Left lung (tissue), 4 donors: ENCODE measurements at regions not wholly inside any gene's neighbourhood (a gene's known extent, or its start where the extent isn't known, plus 50 kb on each side); places are given as distances from the start of the nearest gene placed in this dataset.

Source experiments
- ATAC-seq: fragments of 200-7000 bp; cut with Tn5 transposase; one replicate; pipeline ENCODE4 v1.9.1; 2020; ENCODE audit warnings: moderate library complexity
- DNase-seq, 4 donors: peaks; one replicate each; pipeline ENCODE4 v3.0.0-alpha.2; 2013 to 2020
- H3K27ac ChIP-seq, 2 donors: fragments of 200-600 bp; sonication (generic) in 1 of 2; one replicate each; pipeline versions ENCODE4 v1.5.0 to v1.8.0; 2020 to 2021
- H3K27me3 ChIP-seq, 2 donors: fragments of 200-600 bp; sonication (generic) in 1 of 2; one replicate each; pipeline versions ENCODE4 v1.5.0 to v1.8.0; 2020 to 2021
- H3K36me3 ChIP-seq, 2 donors: fragments of 200-600 bp; sonication (generic) in 1 of 2; one replicate each; pipeline versions ENCODE4 v1.5.0 to v1.8.0; 2020 to 2021
- H3K4me1 ChIP-seq, 2 donors: fragments of 200-600 bp; one replicate each; pipeline ENCODE4 v1.8.0; 2021
- H3K4me3 ChIP-seq, 2 donors: fragments of 200-600 bp; sonication (generic) in 1 of 2; one replicate each; pipeline versions ENCODE4 v1.5.0 to v1.8.0; 2020 to 2021; ENCODE audit warnings: mild to moderate bottlenecking in 1 of 2
- H3K9me3 ChIP-seq, 2 donors: fragments of 200-600 bp; sonication (generic) in 1 of 2; one replicate each; pipeline versions ENCODE4 v1.5.0 to v1.8.0; 2020 to 2021
- intact Hi-C, 2 donors: fragments of 100-400 bp; cut with DNase I; formaldehyde crosslinking; loops; one replicate each; pipeline versions ENCODE4 v1.11.2 to v1.14.2; 2022
- TF ChIP-seq, protein P1 (sequence below), 2 donors: fragments of 200-600 bp; sonication (generic) in 1 of 2; IDR thresholded peaks; one replicate each; pipeline versions ENCODE4 v1.5.0 to v1.8.0; 2021; ENCODE audit warnings: antibody characterized with exemption in 2 of 2
- donor health status: DM: no; HTN: yes; CAD: no.
- donor health status: DM: no; HTN: no; CAD: no.

DNA sequence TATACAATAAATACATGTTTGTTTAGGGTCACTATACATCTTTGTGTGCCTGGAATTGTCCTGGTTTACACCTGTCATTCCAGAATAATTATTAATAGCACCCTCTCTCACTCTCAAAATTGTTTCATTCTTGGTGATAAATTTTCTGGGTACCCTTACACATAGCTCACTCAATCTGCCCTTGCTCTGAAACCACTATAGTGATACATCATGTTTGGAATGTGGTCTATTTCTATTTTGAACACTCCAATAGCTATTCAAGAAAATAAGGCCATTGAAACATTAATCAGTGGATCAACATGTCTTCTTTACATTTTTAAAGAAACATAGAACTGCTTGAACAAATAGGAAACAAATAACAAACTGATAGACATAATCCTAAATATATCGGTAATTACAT lies 158.7 kb downstream of the ARRDC3 start:
- Histone ChIP-seq H3K4me3 (no peak overlapping the region), H3K9me3 (peaks cover 0 to 5% of the 10 kb centered on the region in 2 donors), H3K27ac (no peak overlapping the region), H3K36me3 (no peaks in the 10 kb centered on the region), H3K27me3 (no peaks in the 10 kb centered on the region), H3K4me1 (peaks cover 4 to 20% of the 10 kb centered on the region in 2 donors)
- DNase-seq (no peak), ATAC-seq (no peak)
- TF ChIP-seq, protein P1, sequence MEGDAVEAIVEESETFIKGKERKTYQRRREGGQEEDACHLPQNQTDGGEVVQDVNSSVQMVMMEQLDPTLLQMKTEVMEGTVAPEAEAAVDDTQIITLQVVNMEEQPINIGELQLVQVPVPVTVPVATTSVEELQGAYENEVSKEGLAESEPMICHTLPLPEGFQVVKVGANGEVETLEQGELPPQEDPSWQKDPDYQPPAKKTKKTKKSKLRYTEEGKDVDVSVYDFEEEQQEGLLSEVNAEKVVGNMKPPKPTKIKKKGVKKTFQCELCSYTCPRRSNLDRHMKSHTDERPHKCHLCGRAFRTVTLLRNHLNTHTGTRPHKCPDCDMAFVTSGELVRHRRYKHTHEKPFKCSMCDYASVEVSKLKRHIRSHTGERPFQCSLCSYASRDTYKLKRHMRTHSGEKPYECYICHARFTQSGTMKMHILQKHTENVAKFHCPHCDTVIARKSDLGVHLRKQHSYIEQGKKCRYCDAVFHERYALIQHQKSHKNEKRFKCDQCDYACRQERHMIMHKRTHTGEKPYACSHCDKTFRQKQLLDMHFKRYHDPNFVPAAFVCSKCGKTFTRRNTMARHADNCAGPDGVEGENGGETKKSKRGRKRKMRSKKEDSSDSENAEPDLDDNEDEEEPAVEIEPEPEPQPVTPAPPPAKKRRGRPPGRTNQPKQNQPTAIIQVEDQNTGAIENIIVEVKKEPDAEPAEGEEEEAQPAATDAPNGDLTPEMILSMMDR (IDR thresholded peaks at IDR 0.05), result no peak
- intact Hi-C loops, result loop anchor here in 1 of 2 donors (10.0 kb wide), 1 partner anchor 160 kb away; the partner anchor contains the start of gene ARRDC3

DNA sequence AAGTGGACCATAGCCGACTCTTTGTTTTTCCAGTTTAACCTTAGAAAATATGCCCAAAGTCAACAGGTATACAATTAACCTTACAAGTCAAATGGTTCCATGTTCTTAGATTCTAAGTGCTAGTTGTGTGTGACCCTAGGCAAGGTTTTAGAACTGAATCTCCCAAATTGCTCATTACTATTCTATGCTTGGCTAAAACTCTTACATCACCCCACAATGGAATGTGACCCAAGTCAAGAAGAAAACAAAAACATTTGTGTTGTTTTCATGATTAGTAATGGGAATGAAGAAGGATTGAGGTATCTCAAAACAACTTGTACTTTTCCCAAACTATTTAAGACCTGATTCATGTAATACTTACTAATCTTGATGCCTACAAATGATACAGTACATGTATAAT lies 159.2 kb downstream of the ARRDC3 start:
- peaks cover 7 to 24% of the 10 kb centered on the region in 2 donors for H3K4me1 ChIP-seq
- no peak for ATAC-seq

DNA sequence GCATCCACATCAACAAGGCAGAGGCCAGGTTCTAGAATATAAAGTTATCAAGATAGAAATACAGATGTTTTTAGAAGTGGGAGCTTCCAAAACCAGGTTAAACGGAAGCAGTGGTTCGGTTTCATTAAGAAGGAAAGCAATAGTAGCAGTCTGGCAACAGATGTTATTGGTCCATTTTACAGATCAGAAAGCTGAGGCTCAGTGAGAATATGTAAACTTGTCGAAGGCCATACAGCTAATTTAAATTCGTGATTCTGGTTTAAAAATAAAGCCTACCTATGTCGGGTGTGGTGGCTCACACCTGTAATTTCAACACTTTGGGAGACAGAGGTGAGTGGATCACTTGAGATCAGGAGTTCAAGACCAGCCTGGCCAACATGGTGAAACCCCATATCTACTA lies 160.6 kb downstream of the ARRDC3 start:
- Histone ChIP-seq H3K4me1 (peaks cover 7 to 20% of the 10 kb centered on the region in 2 donors), H3K36me3 (no peaks in the 10 kb centered on the region), H3K27me3 (no peaks in the 10 kb centered on the region), H3K4me3 (no peak overlapping the region), H3K9me3 (no peaks in the 10 kb centered on the region), H3K27ac (no peak overlapping the region)
- no peak for ATAC-seq
- intact Hi-C loops, result loop anchor here in 1 of 2 donors (10.0 kb wide), 1 partner anchor 162 kb away; the partner anchor contains the start of gene ARRDC3
- no peak for DNase-seq
- TF ChIP-seq, protein P1 (IDR thresholded peaks at IDR 0.05), result no peak

More for the DNA sequence above, 159.2 kb downstream of the ARRDC3 start:
- Histone ChIP-seq H3K36me3 (no peaks in the 10 kb centered on the region), H3K27me3 (no peaks in the 10 kb centered on the region), H3K4me3 (no peak overlapping the region), H3K9me3 (no peaks in the 10 kb centered on the region), H3K27ac (no peak overlapping the region)
- intact Hi-C loops, result loop anchor here in 1 of 2 donors (10.0 kb wide), 1 partner anchor 161 kb away; the partner anchor contains the start of gene ARRDC3
- TF ChIP-seq, protein P1 (IDR thresholded peaks at IDR 0.05), result no peak
- DNase-seq, result no peak

DNA sequence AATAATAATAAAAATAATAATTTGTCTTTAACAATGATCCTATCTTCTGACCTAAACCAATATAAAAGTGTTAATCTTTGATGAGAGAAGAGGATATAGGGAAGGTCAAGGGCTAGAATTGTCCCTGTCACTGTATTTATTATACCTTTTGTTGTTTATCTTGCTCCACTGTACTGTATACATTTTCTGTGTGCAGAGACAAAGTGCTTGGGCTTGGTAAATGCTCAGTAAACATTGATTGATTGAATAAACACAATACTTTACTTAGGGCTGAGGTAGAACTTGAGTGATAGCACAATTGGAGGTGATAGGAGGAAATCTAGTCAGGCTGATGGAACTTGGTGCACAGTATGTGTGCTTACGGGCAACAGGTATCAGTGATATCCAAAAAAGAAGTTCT lies 161.2 kb downstream of the ARRDC3 start:
- no peaks in the 10 kb centered on the region for H3K27me3 ChIP-seq
- intact Hi-C loops, result loop anchor here in 1 of 2 donors (10.0 kb wide), 1 partner anchor 163 kb away; the partner anchor contains the start of gene ARRDC3
- ATAC-seq (no peak), DNase-seq (no peak)
- no peak overlapping the region for H3K4me3 ChIP-seq
- no peaks in the 10 kb centered on the region for H3K36me3 ChIP-seq
- no peak overlapping the region for H3K27ac ChIP-seq
- peaks cover 7 to 20% of the 10 kb centered on the region in 2 donors for H3K4me1 ChIP-seq
- H3K9me3 ChIP-seq, result no peaks in the 10 kb centered on the region
- TF ChIP-seq, protein P1 (IDR thresholded peaks at IDR 0.05), result no peak

DNA sequence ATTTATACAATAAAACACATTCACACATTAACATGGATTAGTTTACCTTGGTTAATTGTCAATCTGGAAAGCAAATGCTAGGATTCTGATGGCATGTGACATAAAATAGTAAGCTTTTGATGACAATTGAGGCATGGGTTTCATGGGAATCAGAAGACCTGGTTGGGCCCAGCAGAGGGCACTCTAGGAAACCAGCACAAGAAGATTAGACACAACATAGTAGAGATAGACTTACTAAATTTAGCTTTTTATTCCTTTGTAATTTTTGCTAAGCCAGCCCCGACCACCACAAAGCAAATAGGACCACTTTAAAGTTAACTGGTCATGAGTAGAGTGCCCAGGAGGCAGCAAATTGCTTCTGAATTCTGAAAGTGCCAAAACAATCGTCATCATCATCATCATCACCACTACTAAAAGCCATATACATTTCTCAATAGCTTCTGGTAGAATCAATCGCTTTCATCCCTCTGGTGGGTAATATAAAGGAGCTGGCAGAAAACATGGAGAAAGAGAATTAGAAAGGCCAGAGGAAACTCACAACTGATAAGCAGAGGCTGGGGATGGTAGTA lies 163.2 kb downstream of the ARRDC3 start:
- TF ChIP-seq, protein P1 (IDR thresholded peaks at IDR 0.05), result peak in 1 of 2 donors; percentile 7
- intact Hi-C loops, result loop anchor here in 1 of 2 donors (10.0 kb wide), 1 partner anchor 165 kb away; the partner anchor contains the start of gene ARRDC3

More for the DNA sequence above, 163.2 kb downstream of the ARRDC3 start:
- no peak overlapping the region for H3K4me3 ChIP-seq
- H3K9me3 ChIP-seq, result no peaks in the 10 kb centered on the region
- no peaks in the 10 kb centered on the region for H3K27me3 ChIP-seq
- ATAC-seq (peak; percentile 23), DNase-seq (no peak)
- H3K36me3 ChIP-seq, result no peaks in the 10 kb centered on the region
- peak overlapping the region; percentile 29 to 80 for H3K27ac ChIP-seq
- peaks cover 7 to 20% of the 10 kb centered on the region in 2 donors for H3K4me1 ChIP-seq
